ENCODE measurements at regions not wholly inside any gene's neighbourhood (a gene's known extent, or its start where the extent isn't known, plus 50 kb on each side); places are given as distances from the start of the nearest gene placed in this dataset.

DNA sequence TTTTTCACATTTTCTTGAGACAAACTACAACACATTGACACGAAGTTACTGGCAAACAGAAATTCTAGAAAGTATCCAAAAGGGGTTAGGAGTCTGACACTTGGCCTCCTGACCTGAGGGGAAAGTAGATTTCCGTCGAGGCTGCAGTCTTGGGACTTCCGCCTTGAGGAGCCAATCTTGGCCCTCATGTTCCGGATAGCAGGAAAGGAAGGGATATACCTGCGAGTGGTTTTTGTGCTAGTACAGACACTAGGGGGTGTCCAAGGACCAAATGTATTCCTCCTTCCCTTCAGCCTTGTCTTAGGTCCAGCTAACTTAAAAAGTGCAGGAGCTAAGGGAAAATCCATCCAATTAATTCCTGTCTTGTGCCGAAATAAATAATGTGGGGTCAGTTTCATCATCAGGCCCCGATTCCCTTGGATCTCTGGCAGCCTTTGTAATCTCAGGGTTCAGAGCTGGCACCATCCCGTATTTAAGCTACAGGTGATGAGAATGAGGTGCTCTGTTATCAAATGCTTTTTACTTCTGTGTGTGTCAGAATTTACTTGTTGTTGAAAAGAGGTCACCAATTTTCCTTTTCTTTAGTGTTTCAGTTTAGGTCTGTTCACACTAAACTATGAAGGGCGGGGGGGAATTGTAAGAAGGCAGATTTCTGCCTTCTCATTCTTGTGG, 330.2 kb upstream of the FANCL start:
- TF ChIP-seq, protein P1, sequence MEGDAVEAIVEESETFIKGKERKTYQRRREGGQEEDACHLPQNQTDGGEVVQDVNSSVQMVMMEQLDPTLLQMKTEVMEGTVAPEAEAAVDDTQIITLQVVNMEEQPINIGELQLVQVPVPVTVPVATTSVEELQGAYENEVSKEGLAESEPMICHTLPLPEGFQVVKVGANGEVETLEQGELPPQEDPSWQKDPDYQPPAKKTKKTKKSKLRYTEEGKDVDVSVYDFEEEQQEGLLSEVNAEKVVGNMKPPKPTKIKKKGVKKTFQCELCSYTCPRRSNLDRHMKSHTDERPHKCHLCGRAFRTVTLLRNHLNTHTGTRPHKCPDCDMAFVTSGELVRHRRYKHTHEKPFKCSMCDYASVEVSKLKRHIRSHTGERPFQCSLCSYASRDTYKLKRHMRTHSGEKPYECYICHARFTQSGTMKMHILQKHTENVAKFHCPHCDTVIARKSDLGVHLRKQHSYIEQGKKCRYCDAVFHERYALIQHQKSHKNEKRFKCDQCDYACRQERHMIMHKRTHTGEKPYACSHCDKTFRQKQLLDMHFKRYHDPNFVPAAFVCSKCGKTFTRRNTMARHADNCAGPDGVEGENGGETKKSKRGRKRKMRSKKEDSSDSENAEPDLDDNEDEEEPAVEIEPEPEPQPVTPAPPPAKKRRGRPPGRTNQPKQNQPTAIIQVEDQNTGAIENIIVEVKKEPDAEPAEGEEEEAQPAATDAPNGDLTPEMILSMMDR (IDR thresholded peaks at IDR 0.05; ENCODE audit: unreplicated experiment): peak; percentile 70
- no peaks in the 10 kb centered on the region for H3K36me3 Mint-ChIP-seq (ENCODE audit: insufficient read depth, unreplicated experiment)
- peaks cover 36% of the 10 kb centered on the region for H3K4me1 Mint-ChIP-seq (ENCODE audit: low read depth, unreplicated experiment)
- no TSS peak for BruUV-seq (replicated peaks)
- no peaks in the 10 kb centered on the region for H3K9me3 Mint-ChIP-seq (ENCODE audit: low read depth, unreplicated experiment)
- no peaks in the 10 kb centered on the region for H3K27me3 Mint-ChIP-seq (ENCODE audit: unreplicated experiment)
- no peak overlapping the region for H3K4me3 Mint-ChIP-seq (ENCODE audit: low read depth, unreplicated experiment)
- intact Hi-C loops (cut with micrococcal nuclease; ENCODE audit: unreplicated experiment): loop anchor here (1.0 to 10.0 kb wide), 7 partner anchors 63 to 1993 kb away; no protein-coding TSS in a partner anchor
- peak; percentile 73 for DNase-seq
- CTCF ChIA-PET: interaction anchor here (0.6 to 1.2 kb wide), 4 partner anchors 109 to 330 kb away, joined by 3 to 18 read pairs (median 4); no protein-coding TSS in a partner anchor
- H3K27ac Mint-ChIP-seq (ENCODE audit: unreplicated experiment): peak overlapping the region; percentile 54

DNA sequence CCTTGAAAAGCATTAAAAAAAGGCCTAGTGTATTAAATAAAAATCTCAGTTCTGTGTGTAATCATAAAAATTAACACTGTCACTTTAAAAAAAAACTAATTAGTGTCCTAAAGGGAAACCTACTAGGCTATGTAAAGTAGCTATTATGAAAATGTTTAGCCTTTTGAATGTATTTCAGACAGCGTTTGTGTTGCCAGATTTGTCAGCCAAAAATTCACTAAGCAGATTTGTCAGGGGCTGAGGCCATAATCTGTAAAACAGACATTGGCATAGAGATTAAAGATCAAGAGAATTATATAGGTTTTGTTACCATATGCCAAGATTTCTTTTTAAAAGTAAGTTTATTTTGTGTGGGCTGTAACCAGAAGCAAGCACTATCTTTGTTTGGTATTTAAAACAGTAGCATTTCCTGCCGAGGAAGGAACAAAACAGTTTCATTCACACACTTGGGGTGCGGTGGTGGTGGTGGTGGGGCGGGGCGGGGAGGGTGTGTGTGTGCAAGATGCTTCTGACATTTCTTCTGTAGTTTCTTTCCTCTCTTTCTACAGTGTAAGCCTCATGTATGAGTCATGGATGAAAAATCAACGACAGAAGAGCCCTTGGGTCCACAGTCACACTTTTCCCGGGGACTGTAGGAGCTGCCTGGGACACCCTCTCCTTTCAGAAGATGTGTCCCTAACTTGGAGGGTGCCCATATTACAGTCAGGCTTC, 328.5 kb upstream of the FANCL start:
- H3K27me3 Mint-ChIP-seq (ENCODE audit: unreplicated experiment): no peaks in the 10 kb centered on the region
- peaks cover 36% of the 10 kb centered on the region for H3K4me1 Mint-ChIP-seq (ENCODE audit: low read depth, unreplicated experiment)
- H3K4me3 Mint-ChIP-seq (ENCODE audit: low read depth, unreplicated experiment): peak overlapping the region; percentile 34
- peak; percentile 17 for DNase-seq
- no TSS peak for BruUV-seq (replicated peaks)
- TF ChIP-seq, protein P1 (IDR thresholded peaks at IDR 0.05; ENCODE audit: unreplicated experiment): no peak
- no peaks in the 10 kb centered on the region for H3K36me3 Mint-ChIP-seq (ENCODE audit: insufficient read depth, unreplicated experiment)
- peak overlapping the region; percentile 67 for H3K27ac Mint-ChIP-seq (ENCODE audit: unreplicated experiment)
- H3K9me3 Mint-ChIP-seq (ENCODE audit: low read depth, unreplicated experiment): no peaks in the 10 kb centered on the region
- intact Hi-C loops (cut with micrococcal nuclease; ENCODE audit: unreplicated experiment): loop anchor here (2.0 to 10.0 kb wide), 6 partner anchors 65 to 1995 kb away; no protein-coding TSS in a partner anchor
- CTCF ChIA-PET: interaction anchor here (1.4 kb wide), 1 partner anchor 120 kb away, joined by 6 read pairs; no protein-coding TSS in a partner anchor

DNA sequence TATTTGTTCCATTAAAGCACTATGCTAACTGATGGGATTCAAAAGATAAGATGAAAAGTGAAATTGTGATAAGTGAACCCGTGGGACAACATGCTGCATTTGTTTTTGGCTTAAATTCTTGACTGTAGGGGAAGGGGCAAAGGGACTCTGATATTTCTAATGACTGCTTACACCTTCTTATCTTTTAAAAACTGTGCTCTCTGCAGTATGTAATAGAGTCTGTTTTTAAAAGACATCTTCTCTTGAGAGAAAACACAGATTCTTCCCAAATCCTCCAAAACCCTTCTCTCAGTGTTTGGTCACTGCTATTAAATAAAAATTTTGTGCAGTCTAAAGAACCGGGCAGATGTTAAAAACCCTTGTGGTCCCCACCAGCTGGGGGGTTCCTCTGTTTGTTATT, 327.8 kb upstream of the FANCL start:
- no peak for DNase-seq
- Mint-ChIP-seq H3K27ac (ENCODE audit: unreplicated experiment) (peak overlapping the region; percentile 67), H3K4me1 (ENCODE audit: low read depth, unreplicated experiment) (peaks cover 36% of the 10 kb centered on the region), H3K4me3 (ENCODE audit: low read depth, unreplicated experiment) (no peak overlapping the region), H3K27me3 (ENCODE audit: unreplicated experiment) (no peaks in the 10 kb centered on the region), H3K9me3 (ENCODE audit: low read depth, unreplicated experiment) (no peaks in the 10 kb centered on the region), H3K36me3 (ENCODE audit: insufficient read depth, unreplicated experiment) (no peaks in the 10 kb centered on the region)
- no TSS peak for BruUV-seq (replicated peaks)
- intact Hi-C loops (cut with micrococcal nuclease; ENCODE audit: unreplicated experiment): loop anchor here (10.0 kb wide), 2 partner anchors 334 to 804 kb away; no protein-coding TSS in a partner anchor
- TF ChIP-seq, protein P1 (IDR thresholded peaks at IDR 0.05; ENCODE audit: unreplicated experiment): no peak
- CTCF ChIA-PET: interaction anchor here (1.4 kb wide), 1 partner anchor 119 kb away, joined by 6 read pairs; no protein-coding TSS in a partner anchor

DNA sequence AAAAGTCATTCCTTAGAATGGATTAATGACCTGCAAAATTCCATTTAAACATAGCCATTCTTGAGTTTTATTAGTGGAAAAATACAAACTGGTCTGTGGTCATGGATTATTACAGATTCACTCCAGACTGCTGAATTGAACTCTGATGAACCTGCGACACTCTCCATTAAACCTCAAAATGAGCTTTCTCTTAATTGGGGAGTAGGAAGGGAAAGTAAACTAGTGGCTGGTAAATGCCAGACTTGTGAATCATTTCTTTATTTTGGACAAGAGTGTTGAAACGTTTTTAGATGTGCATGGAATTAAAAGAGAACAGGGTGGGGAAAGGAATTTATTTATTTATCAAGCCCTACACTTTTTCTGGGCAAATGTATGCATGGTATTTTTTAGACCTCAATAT, 321.2 kb upstream of the FANCL start:
- Mint-ChIP-seq H3K27me3 (ENCODE audit: unreplicated experiment) (no peaks in the 10 kb centered on the region), H3K36me3 (ENCODE audit: insufficient read depth, unreplicated experiment) (no peaks in the 10 kb centered on the region), H3K4me3 (ENCODE audit: low read depth, unreplicated experiment) (peak overlapping the region; percentile 19), H3K27ac (ENCODE audit: unreplicated experiment) (peak overlapping the region; percentile 72), H3K9me3 (ENCODE audit: low read depth, unreplicated experiment) (no peaks in the 10 kb centered on the region), H3K4me1 (ENCODE audit: low read depth, unreplicated experiment) (peaks cover 16% of the 10 kb centered on the region)
- CTCF ChIA-PET: interaction anchor here (1.0 kb wide), 1 partner anchor 8 kb away, joined by 4 read pairs; no protein-coding TSS in a partner anchor
- intact Hi-C loops (cut with micrococcal nuclease; ENCODE audit: unreplicated experiment): loop anchor here (10.0 kb wide), 2 partner anchors 327 to 797 kb away; no protein-coding TSS in a partner anchor
- BruUV-seq (replicated peaks): no TSS peak
- DNase-seq: no peak
- TF ChIP-seq, protein P1 (IDR thresholded peaks at IDR 0.05; ENCODE audit: unreplicated experiment): no peak

Measured in Calu3 (cell line).